ENCODE measurements at regions not wholly inside any gene's neighbourhood (a gene's known extent, or its start where the extent isn't known, plus 50 kb on each side); places are given as distances from the start of the nearest gene placed in this dataset.

- no peak for TF ChIP-seq POLR2A (IDR thresholded peaks at IDR 0.05)
- no peak for TF ChIP-seq CTCF (IDR thresholded peaks at IDR 0.05)
Measured at GRCh38 chr11:79809487-79809886, 368.7 kb upstream of the TENM4 start.

Data from heart left ventricle (tissue), 13 donors.